Stimulated activated naive CD4-positive, alpha-beta T cell treated with Interleukin-2 at 50 U/mL for 16 hours (primary cell): ENCODE measurements at regions not wholly inside any gene's neighbourhood (a gene's known extent, or its start where the extent isn't known, plus 50 kb on each side); places are given as distances from the start of the nearest gene placed in this dataset.

Source experiments
- DNase-seq: peaks from one replicate; lab custom pipeline; 2025; lab: John Stamatoyannopoulos, UW

- no peak for DNase-seq
These were observed 333.9 kb upstream of the PIK3C3 start for GRCh38 chr18:41621177-41621576.

GRCh38 chr18:41618147-41618546, 336.9 kb upstream of the PIK3C3 start:
- no peak for DNase-seq

GRCh38 chr18:41617647-41618046, 337.4 kb upstream of the PIK3C3 start:
- no peak for DNase-seq

DNA sequence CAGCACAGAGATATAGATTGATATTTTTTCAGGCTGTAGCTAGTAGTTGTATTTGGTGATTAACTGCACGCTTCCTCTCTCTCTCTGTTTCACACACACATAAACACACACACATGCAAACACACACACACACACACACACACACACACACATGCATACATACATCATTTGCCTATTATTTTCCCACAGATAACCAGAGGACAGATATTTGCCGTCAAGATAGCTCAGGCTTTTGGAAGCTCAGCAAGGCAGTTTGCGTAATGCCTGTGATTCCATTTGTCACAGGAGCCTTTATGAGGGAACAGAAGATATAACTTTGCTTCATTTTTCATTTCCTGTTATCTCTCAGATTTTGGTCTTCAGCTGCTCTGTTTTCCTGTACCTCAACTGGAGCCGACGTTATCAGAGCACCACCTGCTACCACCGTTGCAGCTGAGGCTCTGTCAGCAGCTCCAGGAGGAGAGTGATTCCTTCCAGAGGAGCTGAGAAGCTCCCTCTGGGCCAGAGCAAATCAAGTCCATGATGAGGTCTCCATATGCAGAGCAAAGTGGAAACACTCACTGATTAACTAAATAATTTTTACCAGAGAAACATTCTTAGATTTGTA, 341.9 kb upstream of the PIK3C3 start:
- DNase-seq: no peak

DNA sequence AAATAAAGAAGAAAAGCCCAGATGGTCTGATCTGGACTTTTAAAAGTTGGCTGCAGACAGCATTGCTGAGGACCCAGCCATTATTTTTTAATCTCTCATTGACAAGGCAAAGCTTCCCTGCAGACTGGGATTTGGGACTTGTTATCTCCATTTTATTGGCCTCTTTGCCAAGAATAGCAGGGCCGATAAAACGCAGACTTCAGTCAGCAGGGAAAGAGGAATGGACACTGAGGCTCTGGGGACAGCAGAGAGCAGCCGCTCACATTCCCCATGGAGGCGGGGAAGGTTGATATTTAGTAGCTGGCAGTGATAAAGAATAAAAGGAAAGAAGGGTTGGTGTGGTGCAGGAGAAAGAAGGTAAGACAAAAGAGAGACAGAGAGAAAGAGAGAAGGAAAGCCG, 350.1 kb upstream of the PIK3C3 start:
- no peak for DNase-seq

DNA sequence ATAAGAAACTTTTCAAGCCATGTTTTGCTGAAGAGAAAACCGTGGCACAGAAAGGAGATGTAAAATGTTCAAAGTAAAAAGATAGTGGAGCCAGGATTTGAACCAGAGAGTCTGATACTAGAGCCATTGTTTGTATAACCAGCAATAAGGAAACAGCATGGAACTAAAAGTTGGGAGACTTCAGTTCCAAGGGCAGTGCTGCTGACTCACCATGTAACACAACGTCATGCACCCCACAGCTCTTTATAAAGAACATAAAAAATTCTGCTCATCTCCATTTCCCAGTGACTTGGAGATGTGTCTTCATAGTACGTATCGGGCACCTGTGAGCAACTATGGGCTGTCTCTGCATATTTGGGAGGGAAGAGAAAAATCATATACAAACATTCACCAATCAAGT, 353.0 kb upstream of the PIK3C3 start:
- no peak for DNase-seq

DNA sequence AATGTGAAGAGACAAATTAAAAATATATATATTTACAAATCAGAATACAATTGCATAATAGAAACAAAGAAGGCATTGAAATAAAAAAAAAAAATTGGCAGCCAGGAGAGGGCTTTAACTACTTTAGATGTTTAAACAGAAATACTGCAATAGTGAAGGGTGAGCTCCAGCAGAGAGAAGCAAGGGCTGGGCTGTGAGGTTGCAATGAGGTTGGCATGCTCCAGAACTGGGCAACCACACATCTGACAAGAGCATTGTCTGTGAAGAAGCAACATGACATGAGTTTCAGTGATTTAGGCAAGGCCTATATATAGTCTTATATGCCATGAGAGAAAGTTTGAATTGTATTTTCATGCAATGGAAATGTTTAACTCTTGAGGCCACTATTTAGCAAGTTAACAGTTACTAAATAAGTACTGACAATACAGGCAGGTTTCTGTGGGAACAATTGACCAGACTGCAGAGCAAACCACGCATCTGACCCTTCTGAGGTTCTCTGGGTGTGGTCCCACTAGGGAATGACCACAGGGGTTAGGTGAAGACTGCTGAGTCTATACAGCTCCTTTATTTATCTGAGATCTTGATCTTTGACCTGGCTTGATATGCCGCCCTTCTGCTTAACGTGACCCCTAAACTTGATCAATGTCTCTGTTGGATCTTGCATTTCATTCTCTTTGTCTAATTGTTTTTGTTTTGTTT, 354.2 kb upstream of the PIK3C3 start:
- DNase-seq: no peak

DNA sequence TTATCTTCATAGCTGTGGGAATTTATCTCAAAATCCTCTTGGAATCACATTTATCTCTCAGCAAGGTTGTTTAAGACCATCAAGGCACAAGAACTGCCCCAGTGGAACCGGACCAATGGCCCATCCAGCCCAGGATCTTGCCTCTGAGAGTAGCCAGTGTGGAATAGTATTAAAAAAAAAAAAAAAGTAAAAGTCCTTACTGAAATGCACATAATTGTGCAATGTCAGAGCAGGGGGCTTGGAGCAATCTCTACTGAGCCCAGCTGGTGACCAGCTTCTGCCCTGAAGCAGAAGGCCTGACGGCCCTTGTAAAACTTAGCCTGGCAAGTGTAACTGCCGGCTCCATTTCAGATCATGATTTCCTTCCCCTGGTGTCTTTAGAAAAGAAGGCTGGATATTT, 355.6 kb upstream of the PIK3C3 start:
- no peak for DNase-seq

- no peak for DNase-seq
These were observed 360.5 kb upstream of the PIK3C3 start for GRCh38 chr18:41594582-41594981.

- no peak for DNase-seq
These were observed 361.8 kb upstream of the PIK3C3 start for GRCh38 chr18:41593171-41593675.

DNA sequence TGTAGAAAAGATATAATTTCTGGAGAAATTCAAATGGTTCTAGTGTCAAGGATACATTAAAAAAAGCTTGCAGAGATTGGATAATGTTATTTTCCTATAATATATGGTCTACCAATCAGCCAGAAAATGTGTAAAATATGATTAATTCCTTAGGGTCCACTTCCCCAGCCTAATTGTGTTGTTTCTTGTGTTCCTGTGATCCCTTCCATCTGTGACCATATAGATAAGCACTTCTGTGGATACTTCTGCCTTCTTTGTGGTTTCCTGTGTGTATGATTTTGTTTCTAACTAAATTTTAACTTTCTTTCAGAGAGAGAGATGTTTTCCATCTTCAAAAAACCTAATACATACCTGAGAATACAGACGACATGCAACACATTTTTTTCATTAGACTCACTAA, 367.1 kb upstream of the PIK3C3 start:
- DNase-seq: no peak

DNA sequence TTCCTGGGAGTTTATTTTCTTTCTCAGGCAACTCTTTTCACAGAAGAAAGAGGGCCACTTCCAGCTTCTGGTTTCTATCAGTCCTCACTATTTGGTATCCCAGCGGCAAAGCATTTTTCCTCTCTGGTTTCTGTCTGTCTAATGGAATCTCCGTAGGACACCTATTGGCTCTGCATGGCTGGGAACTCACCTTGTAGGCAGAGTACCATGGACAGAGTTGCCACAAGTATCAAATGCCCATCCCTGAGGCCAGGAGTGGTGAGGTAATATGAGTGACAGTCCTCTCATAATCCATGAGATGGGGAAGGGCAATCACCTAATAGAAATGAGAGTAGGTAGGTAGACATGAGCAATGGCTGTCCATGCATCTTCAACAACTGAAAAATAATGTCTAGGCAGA, 369.5 kb upstream of the PIK3C3 start:
- no peak for DNase-seq

GRCh38 chr18:41579185-41579584, 375.8 kb upstream of the PIK3C3 start:
- no peak for DNase-seq

DNA sequence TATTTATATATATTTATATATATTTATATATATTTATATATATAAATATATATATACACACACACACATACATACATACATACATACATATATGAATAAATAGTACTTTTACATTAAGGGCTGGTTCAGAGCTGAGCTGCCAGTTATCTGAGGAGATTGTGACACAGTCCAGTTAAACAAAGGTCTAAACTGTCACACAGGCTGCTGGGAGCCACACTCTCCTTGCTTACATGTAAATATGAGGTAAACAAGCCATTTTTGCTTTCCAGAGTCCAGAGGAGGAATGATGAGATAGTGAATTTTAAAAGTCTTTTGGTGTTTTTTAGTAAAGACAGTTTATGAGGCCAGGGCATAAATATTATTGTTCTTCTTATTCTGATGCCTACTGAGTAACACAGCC, 377.5 kb upstream of the PIK3C3 start:
- DNase-seq: no peak

DNA sequence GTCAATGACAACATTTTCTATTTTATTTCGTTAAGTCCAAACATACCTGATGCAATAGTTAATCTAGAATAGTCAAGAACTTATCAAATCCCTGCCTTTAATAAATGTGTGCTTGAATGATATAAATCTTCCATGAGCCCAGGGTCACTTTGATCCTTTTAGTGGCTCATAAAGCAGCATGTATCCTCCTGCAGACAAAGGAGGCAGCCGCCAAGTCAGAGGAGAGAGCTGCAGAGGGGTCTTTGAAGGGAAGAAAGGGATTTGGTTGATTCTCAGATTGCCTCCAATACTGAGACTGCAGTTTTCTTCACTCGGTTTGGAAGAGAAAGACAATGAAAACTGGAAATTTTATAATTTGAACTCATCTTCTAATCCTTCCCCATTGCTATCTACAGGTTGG, 378.4 kb upstream of the PIK3C3 start:
- no peak for DNase-seq

GRCh38 chr18:41569867-41570266, 385.2 kb upstream of the PIK3C3 start:
- DNase-seq: no peak

DNA sequence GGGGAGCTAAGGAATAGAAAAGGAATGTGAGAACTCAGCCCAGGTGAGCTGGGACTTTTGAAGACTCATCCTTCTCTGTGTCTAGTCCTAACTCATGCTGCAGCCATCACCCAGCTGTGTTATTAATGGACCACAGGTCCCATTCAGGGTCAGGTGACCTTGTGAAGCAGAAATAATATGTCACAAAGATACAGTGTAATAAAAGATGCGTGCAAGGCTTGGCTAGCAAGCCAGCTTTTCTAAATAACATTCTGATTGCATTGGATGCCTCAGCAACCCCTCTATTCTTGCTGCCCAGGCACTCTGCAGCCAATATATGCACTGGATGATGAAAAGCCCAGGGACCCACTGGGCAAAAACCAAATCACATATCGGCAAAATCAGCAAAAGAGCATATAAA, 393.1 kb upstream of the PIK3C3 start:
- DNase-seq: no peak

DNA sequence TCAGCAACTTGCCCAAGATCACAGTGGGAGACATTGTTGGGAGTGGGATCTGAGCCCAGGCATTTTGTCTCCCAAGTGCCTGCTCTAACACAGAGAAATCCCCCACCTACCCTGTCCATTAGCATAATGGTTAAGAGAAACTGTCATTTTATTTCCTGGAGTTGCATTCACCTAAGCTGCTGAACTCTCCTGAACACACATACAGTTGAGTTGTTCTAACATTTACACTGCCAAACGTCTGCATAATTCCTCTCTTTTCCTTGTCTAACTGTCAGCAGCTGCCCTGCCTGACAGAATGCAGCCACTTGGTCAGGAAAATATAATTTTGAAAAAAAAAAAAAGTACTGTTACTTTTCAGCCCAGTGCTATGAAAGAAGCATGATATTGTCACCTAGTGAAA, 396.3 kb upstream of the PIK3C3 start:
- no peak for DNase-seq

DNA sequence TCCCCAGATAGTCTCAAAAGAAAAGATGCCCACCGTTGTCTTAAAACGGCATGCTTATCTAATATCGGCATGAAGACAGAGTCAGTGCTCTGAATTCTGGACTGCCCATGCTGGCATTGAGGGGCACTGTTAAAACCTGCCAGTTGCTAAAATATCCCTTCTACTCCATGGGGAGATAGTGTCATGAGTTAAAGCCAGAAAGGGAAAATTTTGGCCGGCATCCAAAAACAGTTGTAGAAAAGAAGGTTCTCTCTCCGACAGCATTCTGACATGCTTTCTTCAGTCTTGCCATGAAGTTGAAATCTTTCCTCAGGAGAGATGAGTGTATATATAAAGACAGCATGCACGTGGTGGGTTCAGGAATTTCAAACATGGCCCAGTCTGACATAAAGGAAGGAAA, 401.3 kb upstream of the PIK3C3 start:
- no peak for DNase-seq

DNA sequence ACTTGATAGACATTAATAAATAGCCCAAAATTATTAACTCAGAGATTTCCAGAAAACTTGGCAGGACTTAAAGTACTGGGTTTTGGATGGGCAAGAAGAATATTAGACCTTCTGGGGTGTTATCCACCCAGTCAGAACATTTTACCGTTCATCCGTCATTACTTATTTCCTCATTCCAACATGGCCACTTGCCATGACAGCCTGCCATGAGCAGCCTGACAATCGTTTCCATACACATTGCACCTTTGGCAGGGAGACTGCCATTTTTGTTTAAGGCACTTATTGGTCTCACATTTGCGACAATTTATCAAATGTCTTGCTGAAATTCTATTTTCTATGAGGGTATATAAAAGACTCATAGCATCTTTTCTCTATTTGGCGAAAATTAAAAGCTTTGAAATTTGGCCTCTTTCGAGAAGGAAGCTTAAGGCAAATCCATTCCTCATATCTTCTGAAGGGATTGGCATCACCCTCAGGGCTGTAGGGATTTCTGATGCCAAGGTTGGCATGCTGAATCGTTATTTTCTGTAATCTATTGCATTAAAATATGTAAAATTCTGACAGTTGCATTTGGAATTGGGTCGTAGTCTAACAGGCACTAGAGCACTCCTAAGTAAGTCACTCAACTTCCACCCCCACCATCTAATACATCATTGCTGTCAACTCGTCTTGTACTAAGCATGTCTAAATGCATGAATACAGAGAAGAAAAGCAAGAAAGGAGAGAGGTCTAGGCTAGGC, 406.3 kb upstream of the PIK3C3 start:
- no peak for DNase-seq

GRCh38 chr18:41545091-41545888, 409.7 kb upstream of the PIK3C3 start:
- no peak for DNase-seq

DNA sequence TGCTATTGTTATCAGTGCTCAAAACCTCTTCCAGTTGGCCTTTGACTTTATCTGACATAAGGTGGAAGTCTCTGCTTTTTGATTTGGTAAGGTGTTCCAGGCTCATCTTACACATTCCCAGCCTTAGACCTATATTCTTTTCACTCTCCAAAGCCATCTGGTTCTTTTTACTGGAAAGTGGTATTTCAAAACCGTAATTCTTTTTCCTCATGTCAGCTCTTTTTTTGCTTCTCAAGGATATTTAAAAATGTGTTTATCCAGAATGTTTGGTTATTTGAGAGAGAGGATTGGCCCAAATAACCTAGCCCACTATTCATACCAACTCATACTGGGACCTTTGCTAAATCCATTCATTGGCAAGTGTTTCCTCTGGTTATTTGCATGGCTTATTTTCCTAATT, 411.2 kb upstream of the PIK3C3 start:
- DNase-seq: no peak
